Smooth muscle cell (in vitro differentiated cells): ENCODE measurements at regions not wholly inside any gene's neighbourhood (a gene's known extent, or its start where the extent isn't known, plus 50 kb on each side); places are given as distances from the start of the nearest gene placed in this dataset.

Experiments
- DNase-seq: peaks from one replicate; lab custom pipeline; 2025; ENCODE audit not compliant: unreplicated experiment; lab: John Stamatoyannopoulos, UW
- H2AFZ ChIP-seq: fragments of 200-600 bp; sonication (generic); 2 replicates; pipeline ENCODE4 v1.6.0; 2016; ENCODE audit warnings: antibody characterized with exemption, low read depth, mild to moderate bottlenecking
- H3F3A ChIP-seq: fragments of 200-600 bp; sonication (generic); 2 replicates; pipeline ENCODE4 v1.6.0; 2017; ENCODE audit warnings: antibody characterized with exemption, low read depth
- H3K27ac ChIP-seq: fragments of 200-600 bp; sonication (generic); 2 replicates; pipeline ENCODE4 v1.5.1; 2016; ENCODE audit warnings: low read depth, mild to moderate bottlenecking
- H3K27me3 ChIP-seq: fragments of 200-600 bp; sonication (generic); 2 replicates; pipeline ENCODE4 v1.6.1; 2016; ENCODE audit warnings: low read depth, mild to moderate bottlenecking
- H3K36me3 ChIP-seq: fragments of 200-600 bp; sonication (generic); 2 replicates; pipeline ENCODE4 v1.5.1; 2016; ENCODE audit warnings: low read depth
- H3K4me1 ChIP-seq: fragments of 200-600 bp; sonication (generic); 2 replicates; pipeline ENCODE4 v1.5.1; 2016; ENCODE audit warnings: low read depth
- H3K4me2 ChIP-seq: fragments of 200-600 bp; sonication (generic); 2 replicates; pipeline ENCODE4 v1.6.0; 2016; ENCODE audit warnings: mild to moderate bottlenecking
- H3K4me3 ChIP-seq: fragments of 200-600 bp; sonication (generic); 2 replicates; pipeline ENCODE4 v1.5.1; 2016; ENCODE audit warnings: mild to moderate bottlenecking
- H3K79me2 ChIP-seq: fragments of 200-600 bp; sonication (generic); 2 replicates; pipeline ENCODE4 v1.6.0; 2016; ENCODE audit warnings: low read depth, mild to moderate bottlenecking
- H3K9ac ChIP-seq: fragments of 200-600 bp; sonication (generic); 2 replicates; pipeline ENCODE4 v1.6.0; 2016; ENCODE audit warnings: low read depth
- H3K9me3 ChIP-seq: fragments of 200-600 bp; sonication (generic); replicated peaks from 2 replicates; pipeline ENCODE4 v1.5.1; 2016; ENCODE audit warnings: low read depth
- H4K20me1 ChIP-seq: fragments of 200-600 bp; sonication (generic); 2 replicates; pipeline ENCODE4 v1.6.0; 2016; ENCODE audit warnings: low read depth
- WGBS: methylation state at CpG from one replicate; pipeline ENCODE4 v1.1.7; 2016; ENCODE audit warnings: low lambda C conversion rate; 5-methylcytosine and 5-hydroxymethylcytosine counted together
- TF ChIP-seq, protein P1 (sequence below): fragments of 200-600 bp; sonication (generic); IDR thresholded peaks from 2 replicates; pipeline ENCODE4 v1.5.1; 2017; ENCODE audit warnings: borderline replicate concordance, mild to moderate bottlenecking, antibody characterized with exemption; ENCODE audit not compliant: insufficient read depth, poor library complexity, severe bottlenecking

DNA sequence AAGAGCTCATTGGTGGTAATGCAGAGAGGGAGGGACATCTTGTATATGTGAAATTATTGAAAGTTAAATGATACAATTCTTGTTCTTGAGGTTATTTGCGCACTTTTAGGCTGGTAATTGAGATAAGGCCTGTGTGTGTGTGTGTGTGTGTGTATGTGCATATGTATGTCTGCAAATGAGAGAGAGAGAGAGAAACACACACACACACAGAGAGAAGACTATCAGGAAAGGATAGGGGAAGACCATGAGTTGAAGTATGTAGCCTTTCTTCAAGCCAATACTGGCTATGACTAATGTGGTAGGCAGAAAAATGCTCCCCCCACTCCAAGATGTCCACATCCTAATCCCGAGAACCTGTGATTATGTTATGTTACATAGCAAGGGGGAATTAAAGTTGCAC is 52.7 kb upstream of the DCD start:
- Histone ChIP-seq H3K9ac (no peak overlapping the region), H3K4me1 (no peaks in the 10 kb centered on the region), H3K27me3 (peaks cover 7% of the 10 kb centered on the region), H3K36me3 (no peaks in the 10 kb centered on the region), H2AFZ (no peak overlapping the region), H3K9me3 (no peaks in the 10 kb centered on the region), H4K20me1 (no peaks in the 10 kb centered on the region), H3K79me2 (no peaks in the 10 kb centered on the region), H3F3A (peaks cover 3% of the 10 kb centered on the region), H3K27ac (no peak overlapping the region), H3K4me2 (no peak overlapping the region), H3K4me3 (no peak overlapping the region)
- TF ChIP-seq, protein P1, sequence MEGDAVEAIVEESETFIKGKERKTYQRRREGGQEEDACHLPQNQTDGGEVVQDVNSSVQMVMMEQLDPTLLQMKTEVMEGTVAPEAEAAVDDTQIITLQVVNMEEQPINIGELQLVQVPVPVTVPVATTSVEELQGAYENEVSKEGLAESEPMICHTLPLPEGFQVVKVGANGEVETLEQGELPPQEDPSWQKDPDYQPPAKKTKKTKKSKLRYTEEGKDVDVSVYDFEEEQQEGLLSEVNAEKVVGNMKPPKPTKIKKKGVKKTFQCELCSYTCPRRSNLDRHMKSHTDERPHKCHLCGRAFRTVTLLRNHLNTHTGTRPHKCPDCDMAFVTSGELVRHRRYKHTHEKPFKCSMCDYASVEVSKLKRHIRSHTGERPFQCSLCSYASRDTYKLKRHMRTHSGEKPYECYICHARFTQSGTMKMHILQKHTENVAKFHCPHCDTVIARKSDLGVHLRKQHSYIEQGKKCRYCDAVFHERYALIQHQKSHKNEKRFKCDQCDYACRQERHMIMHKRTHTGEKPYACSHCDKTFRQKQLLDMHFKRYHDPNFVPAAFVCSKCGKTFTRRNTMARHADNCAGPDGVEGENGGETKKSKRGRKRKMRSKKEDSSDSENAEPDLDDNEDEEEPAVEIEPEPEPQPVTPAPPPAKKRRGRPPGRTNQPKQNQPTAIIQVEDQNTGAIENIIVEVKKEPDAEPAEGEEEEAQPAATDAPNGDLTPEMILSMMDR: no peak
- WGBS: 62% methylated on average over 2 of the region's 2 CpGs
- no peak for DNase-seq

DNA sequence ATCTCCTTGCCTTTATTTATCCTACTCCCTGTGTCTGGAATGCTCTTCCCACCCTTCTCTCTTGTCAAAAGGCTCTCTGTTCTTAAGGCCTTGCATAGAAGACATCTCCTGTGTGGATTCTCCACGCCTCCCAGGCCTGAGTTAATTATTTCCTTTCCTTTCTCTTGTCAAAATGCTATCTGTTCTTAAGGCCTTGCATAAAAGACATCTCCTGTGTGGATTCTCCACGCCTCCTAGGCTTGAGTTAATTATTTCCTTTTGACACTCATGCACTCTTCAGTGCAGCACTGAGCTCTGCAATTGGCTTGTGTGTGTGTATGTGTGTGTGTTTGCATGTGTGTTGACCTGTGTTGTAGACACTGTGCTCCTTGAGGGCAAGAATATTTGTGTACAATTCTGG is 52.1 kb upstream of the DCD start:
- H2AFZ ChIP-seq: no peak overlapping the region
- no peaks in the 10 kb centered on the region for H3K36me3 ChIP-seq
- H3K4me3 ChIP-seq: no peak overlapping the region
- WGBS: 64% methylated on average over 2 of the region's 2 CpGs
- H3K27ac ChIP-seq: no peak overlapping the region
- TF ChIP-seq, protein P1: no peak
- H3K79me2 ChIP-seq: no peaks in the 10 kb centered on the region
- DNase-seq: no peak
- H3K9ac ChIP-seq: no peak overlapping the region
- no peak overlapping the region for H3K4me2 ChIP-seq
- peaks cover 3% of the 10 kb centered on the region for H3F3A ChIP-seq
- H3K27me3 ChIP-seq: peaks cover 7% of the 10 kb centered on the region
- no peaks in the 10 kb centered on the region for H4K20me1 ChIP-seq
- no peaks in the 10 kb centered on the region for H3K9me3 ChIP-seq
- no peaks in the 10 kb centered on the region for H3K4me1 ChIP-seq
